Heart right ventricle (tissue), 16 donors: ENCODE measurements at regions not wholly inside any gene's neighbourhood (a gene's known extent, or its start where the extent isn't known, plus 50 kb on each side); places are given as distances from the start of the nearest gene placed in this dataset.

ENCODE experiments used
- ATAC-seq, 8 donors: fragments of 200-7000 bp; cut with Tn5 transposase; one replicate each; pipeline ENCODE4 v1.9.1; 2020; ENCODE audit warnings: mild to moderate bottlenecking in 8 of 8, moderate library complexity in 8 of 8, moderate number of reproducible peaks in 1 of 8
- DNase-seq, 2 donors: peaks; one replicate each; pipeline ENCODE4 v3.0.0-alpha.2; 2020
- H3K27ac ChIP-seq, 10 donors: fragments of 200-600 bp; sonication (generic) in 2 of 10; one replicate each; pipeline versions ENCODE4 v1.5.0 to v1.8.0; 2020 to 2022; ENCODE audit warnings: mild to moderate bottlenecking in 3 of 10
- H3K27me3 ChIP-seq, 7 donors: fragments of 200-600 bp; one replicate each; pipeline ENCODE4 v1.8.0; 2021 to 2022; ENCODE audit warnings: mild to moderate bottlenecking in 2 of 7
- H3K36me3 ChIP-seq, 9 donors: fragments of 200-600 bp; sonication (generic) in 1 of 9; one replicate each; pipeline versions ENCODE4 v1.5.0 to v1.8.0; 2020 to 2022; ENCODE audit warnings: mild to moderate bottlenecking in 2 of 9
- H3K4me1 ChIP-seq, 9 donors: fragments of 200-600 bp; sonication (generic) in 1 of 9; one replicate each; pipeline versions ENCODE4 v1.5.0 to v1.8.0; 2020 to 2022; ENCODE audit warnings: mild to moderate bottlenecking in 4 of 9
- H3K4me3 ChIP-seq, 10 donors: fragments of 200-600 bp; sonication (generic) in 2 of 10; one replicate each; pipeline versions ENCODE4 v1.5.0 to v1.8.0; 2020 to 2022; ENCODE audit warnings: mild to moderate bottlenecking in 7 of 10, moderate library complexity in 2 of 10
- H3K9me3 ChIP-seq, 11 donors: fragments of 200-600 bp in 10 of 11; sonication (generic) in 2 of 11; one replicate each; pipeline versions ENCODE4 v1.5.0 to v1.8.0; 2013 to 2022; ENCODE audit warnings: mild to moderate bottlenecking in 2 of 11, control low read depth in 1 of 11, moderate library complexity in 1 of 11
- CTCF ChIP-seq, 9 donors: fragments of 200-600 bp; sonication (generic) in 2 of 9; IDR thresholded peaks; one replicate each; pipeline versions ENCODE4 v1.5.0 to v1.8.0; 2021 to 2022; ENCODE audit warnings: antibody characterized with exemption in 9 of 9, mild to moderate bottlenecking in 5 of 9, moderate library complexity in 1 of 9
- WGBS, 2 donors: extraction: QIAGEN DNeasy Blood & Tissue Kit; methylation state at CpG; one replicate each; pipeline ENCODE4 v1.1.7; 2013; ENCODE audit warnings: inconsistent platforms in 1 of 2; 5-methylcytosine and 5-hydroxymethylcytosine counted together
- intact Hi-C, 10 donors: fragments of 100-400 bp; cut with DNase I; formaldehyde crosslinking; loops; one replicate each; pipeline versions ENCODE4 v1.11.1 to v1.14.2; 2022
- donor health status: Arrhythmogenic right ventricular cardiomyopathy.
- donor health status: ischemic (EF 13 %, LVEDD 7.1; RV severe dilation, severe dysfunction).
- donor health status: healthy with polysubstance abuse.
- donor health status: DM: no; HTN: yes; CAD: no.
- donor health status: DM: no; HTN: no; CAD: no.
- donor health status: ischemic (EF 25% LVEDD 6.9; RV normal size, moderate dysfunction).
- donor health status: ischemic (EF 25% LVEDD 5.7; RV mildly dilated, moderate dysfunction).
- donor health status: healthy.
- donor health status: DM: yes; HTN: yes; CAD: no.
- donor health status: Ischemic cardiomyopathy.
- donor health status: ischemic (EF 35%, LVEDD 5.7; RV mildly dilated, moderate dysfunction).
- donor health status: nonischemic (EF 11% LVEDD 7.7; RV severe dilation, severe dysfunction).
- donor health status: DM: yes; HTN: yes; CAD: no.
- donor health status: PGD.
- donor health status: ischemic (EF 29% LVEDD 5.4; RV normal size, mild dysfunction).
- donor health status: nonischemic (EF 23%, LVEDD 6.1; RV moderate dilation, normal function).

DNA sequence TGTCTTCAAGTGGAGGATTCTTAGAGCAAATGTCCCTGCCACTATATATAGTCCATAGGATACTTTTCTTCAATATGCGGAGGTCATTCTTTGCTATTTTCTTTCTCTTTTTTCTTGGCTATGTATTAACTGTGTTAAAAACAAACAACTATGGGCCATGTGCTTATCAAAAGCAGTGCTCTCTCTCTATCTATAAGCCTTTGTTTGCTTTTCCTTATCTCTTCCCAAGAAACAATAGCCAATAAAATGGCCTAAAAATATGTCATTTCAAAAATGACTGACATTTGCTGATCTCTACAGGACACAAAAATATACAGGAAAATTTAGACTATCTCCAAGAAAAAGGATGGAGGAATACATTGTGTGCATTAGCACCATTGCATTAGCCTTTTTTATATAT lies 212.1 kb downstream of the MAF start:
- TF ChIP-seq CTCF (IDR thresholded peaks at IDR 0.05) = no peak
- Histone ChIP-seq H3K9me3 (no peaks in the 10 kb centered on the region), H3K27ac (no peak overlapping the region), H3K36me3 (no peaks in the 10 kb centered on the region), H3K4me3 (no peak overlapping the region), H3K27me3 (no peaks in the 10 kb centered on the region), H3K4me1 (peaks cover 0 to 10% (median 0%) of the 10 kb centered on the region in 9 donors)
- intact Hi-C loops = no loop called here
- 92 to 97% methylated on average over 1 of the region's 1 CpG for WGBS, 2 donors
- ATAC-seq (no peak), DNase-seq (no peak)

DNA sequence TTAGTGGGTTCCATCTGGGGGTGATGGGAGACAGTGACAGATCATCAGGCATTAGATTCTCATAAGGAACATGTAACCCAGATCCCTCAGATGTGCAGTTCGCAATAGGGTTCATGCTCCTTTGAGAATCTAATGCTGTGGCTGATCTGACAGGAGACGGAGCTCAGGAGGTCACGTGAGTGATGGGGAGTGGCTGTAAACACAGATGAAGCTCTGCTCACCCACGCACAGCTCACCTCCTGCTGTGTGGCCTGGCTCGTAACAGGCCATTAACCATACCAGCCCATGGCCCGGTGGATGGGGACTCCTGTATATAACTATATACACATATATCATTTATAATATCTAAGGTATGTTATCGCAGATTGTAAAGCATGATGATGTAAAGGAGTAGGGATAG lies 214.2 kb downstream of the MAF start:
- Histone ChIP-seq H3K4me1 (peaks cover 0 to 9% (median 0%) of the 10 kb centered on the region in 9 donors), H3K9me3 (no peaks in the 10 kb centered on the region), H3K27ac (no peak overlapping the region), H3K36me3 (no peaks in the 10 kb centered on the region), H3K4me3 (no peak overlapping the region), H3K27me3 (peaks cover 0 to 4% (median 0%) of the 10 kb centered on the region in 7 donors)
- intact Hi-C loops = no loop called here
- TF ChIP-seq CTCF (IDR thresholded peaks at IDR 0.05) = no peak
- WGBS, 2 donors = 95 to 97% methylated on average over 7 of the region's 7 CpGs
- DNase-seq (no peak), ATAC-seq (no peak)

DNA sequence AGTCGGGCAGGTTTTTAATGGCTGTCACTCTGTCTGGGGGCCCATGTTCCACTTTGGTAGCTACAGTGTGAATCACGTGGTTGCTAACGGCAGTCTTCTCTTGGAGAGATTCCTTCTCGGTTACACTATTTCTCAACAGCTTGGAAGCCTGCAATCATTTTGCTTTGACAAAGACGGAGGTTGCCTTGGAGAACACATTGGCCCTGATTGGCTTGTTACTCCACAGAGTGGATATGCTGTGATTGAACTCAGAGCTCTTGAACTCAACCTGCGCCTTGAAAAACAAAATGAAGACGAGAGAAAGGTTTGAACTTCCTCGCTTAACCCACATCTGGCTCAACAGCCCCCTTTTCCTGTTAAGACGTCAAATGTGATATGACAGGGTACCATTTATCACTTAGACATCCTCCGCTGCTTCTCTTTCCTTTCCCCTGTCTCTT lies 218.9 kb downstream of the MAF start:
- WGBS, 2 donors = 47 to 64% methylated on average over 10 of the region's 10 CpGs
- Histone ChIP-seq H3K4me3 (no peak overlapping the region), H3K27me3 (peaks cover 0 to 9% (median 0%) of the 10 kb centered on the region in 7 donors), H3K4me1 (peaks cover 0 to 21% (median 0%) of the 10 kb centered on the region in 9 donors), H3K36me3 (no peaks in the 10 kb centered on the region), H3K9me3 (peaks cover 0 to 8% (median 0%) of the 10 kb centered on the region in 11 donors), H3K27ac (peak overlapping the region in 1 of 10 donors; percentile 65)
- TF ChIP-seq CTCF (IDR thresholded peaks at IDR 0.05) = no peak
- DNase-seq = no peak
- ATAC-seq = peak in 3 of 8 donors; percentile 35 to 57 (median 38)
- intact Hi-C loops = no loop called here

- 50 to 62% methylated on average over 9 of the region's 9 CpGs for WGBS, 2 donors
- TF ChIP-seq CTCF (IDR thresholded peaks at IDR 0.05) = no peak
- Histone ChIP-seq H3K9me3 (peaks cover 0 to 8% (median 0%) of the 10 kb centered on the region in 11 donors), H3K27me3 (peaks cover 0 to 9% (median 0%) of the 10 kb centered on the region in 7 donors), H3K4me1 (peaks cover 0 to 21% (median 0%) of the 10 kb centered on the region in 9 donors), H3K27ac (peak overlapping the region in 1 of 10 donors; percentile 65), H3K4me3 (no peak overlapping the region), H3K36me3 (no peaks in the 10 kb centered on the region)
- intact Hi-C loops = no loop called here
- ATAC-seq (peak in 1 of 8 donors; percentile 20), DNase-seq (no peak)
These were observed 219.4 kb downstream of the MAF start for GRCh38 chr16:79380995-79381602.
